NCI-H2196 treated with DMSO at 0.1 percent for 48 hours (cell line): ENCODE measurements at regions not wholly inside any gene's neighbourhood (a gene's known extent, or its start where the extent isn't known, plus 50 kb on each side); places are given as distances from the start of the nearest gene placed in this dataset.

Source experiments
- DNase-seq: peaks from one replicate; lab custom pipeline; 2025; ENCODE audit not compliant: unreplicated experiment; lab: John Stamatoyannopoulos, UW

GRCh38 chr3:153714588-153715290 lies 406.5 kb upstream of the ARHGEF26 start:
- no peak for DNase-seq

DNA sequence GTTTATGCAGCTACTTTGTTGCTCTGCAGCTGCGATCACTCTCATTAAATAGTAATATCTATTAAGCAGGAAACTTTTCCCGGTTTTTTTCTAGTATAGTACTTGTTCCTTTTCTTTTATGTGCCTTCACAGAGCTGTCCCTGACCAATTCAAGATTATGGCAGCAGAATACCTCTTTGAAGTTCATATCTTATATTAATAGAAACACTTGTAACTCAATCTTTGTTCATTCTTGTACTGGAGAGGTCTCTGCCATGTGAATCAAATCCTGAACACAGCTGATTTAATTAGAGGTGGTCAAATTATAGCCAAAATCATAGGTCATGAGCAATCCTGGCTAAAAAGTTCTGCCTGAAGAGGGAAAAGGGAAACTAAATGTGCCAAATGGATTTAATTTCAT lies 399.0 kb upstream of the ARHGEF26 start:
- DNase-seq: no peak

GRCh38 chr3:153731071-153731470 lies 390.1 kb upstream of the ARHGEF26 start:
- no peak for DNase-seq

GRCh38 chr3:153734777-153735551 lies 386.2 kb upstream of the ARHGEF26 start:
- no peak for DNase-seq

DNA sequence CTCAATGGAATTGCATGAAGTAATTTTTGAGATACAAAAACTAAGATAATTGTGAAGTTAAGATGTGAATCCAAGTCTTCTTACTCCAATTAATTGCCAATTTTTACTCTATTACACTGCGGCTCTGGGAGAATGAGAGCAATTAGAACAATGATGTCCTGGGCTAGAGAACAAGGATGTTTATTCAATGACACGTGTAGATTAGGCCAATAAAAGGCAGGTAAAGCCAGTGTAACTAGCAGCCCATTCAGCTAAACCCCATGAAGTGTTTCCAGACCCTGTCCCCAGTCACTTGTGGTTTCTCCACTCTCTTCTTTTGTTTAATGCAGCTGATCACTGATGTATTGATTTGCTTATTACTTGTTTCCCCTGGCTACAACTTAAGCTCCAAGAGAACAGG lies 381.1 kb upstream of the ARHGEF26 start:
- no peak for DNase-seq

DNA sequence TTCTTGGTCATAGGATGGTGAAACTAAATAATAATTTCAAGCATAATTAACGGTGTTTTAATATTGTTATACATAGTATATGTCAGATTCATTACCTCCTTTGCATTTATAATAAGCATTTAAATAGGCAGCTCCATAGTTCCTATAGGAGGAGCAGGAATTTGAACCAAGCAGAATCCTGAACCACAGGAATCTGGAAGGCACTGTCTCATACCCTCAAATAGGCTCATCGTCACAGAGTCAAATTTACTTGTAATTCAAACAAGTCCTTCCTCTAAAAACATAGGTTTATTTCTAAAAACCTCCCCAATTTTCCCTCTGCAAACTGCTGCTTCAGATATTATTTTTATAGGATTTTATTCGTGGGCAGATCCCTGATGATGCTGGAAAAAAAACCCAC lies 376.3 kb upstream of the ARHGEF26 start:
- DNase-seq: no peak

- no peak for DNase-seq
Measured at GRCh38 chr3:153746211-153746610, 375.0 kb upstream of the ARHGEF26 start.

GRCh38 chr3:153749070-153749610 lies 372.1 kb upstream of the ARHGEF26 start:
- DNase-seq: no peak

GRCh38 chr3:153752405-153753027 lies 368.7 kb upstream of the ARHGEF26 start:
- no peak for DNase-seq

- no peak for DNase-seq
Measured at GRCh38 chr3:153753035-153753434, 368.2 kb upstream of the ARHGEF26 start.

DNA sequence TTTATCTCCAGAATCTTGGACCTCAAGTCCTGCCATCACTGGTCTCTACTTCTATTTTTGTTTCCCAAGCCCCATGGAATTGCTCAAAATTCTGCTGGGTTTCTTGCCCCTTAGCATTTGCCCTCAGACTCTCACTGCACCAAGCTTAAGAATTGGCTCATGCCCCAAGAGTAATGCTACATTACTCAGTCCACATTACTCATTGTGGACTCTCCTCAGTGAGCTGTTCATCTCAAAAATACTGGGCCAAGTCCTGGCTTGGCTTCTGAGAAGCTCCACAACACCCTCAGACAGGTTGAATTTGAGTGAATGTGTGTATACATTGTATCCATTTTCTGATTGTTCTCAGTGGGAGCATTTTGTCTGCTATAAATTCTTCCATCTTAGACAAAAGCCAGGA lies 364.4 kb upstream of the ARHGEF26 start:
- DNase-seq: no peak

- no peak for DNase-seq
Measured at GRCh38 chr3:153757839-153758238, 363.4 kb upstream of the ARHGEF26 start.

DNA sequence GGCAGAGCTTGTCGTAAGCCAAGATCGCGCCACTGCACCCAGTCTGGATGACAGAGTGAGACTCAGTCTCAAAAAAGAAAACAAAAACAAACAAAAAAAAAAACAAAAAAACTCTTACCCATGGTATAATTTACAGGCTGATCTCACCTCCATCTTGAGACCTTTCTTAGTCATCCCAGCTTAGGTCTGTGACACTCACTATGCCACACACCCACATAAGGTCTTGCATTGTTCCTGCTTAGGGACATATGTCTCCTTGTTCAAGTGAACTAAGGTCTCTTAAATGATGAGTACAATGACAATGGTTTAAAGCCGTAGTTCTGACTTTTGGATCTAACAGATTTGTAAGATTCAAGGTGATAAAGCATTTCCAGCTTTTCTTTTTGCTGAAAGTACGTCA lies 360.2 kb upstream of the ARHGEF26 start:
- DNase-seq: no peak

DNA sequence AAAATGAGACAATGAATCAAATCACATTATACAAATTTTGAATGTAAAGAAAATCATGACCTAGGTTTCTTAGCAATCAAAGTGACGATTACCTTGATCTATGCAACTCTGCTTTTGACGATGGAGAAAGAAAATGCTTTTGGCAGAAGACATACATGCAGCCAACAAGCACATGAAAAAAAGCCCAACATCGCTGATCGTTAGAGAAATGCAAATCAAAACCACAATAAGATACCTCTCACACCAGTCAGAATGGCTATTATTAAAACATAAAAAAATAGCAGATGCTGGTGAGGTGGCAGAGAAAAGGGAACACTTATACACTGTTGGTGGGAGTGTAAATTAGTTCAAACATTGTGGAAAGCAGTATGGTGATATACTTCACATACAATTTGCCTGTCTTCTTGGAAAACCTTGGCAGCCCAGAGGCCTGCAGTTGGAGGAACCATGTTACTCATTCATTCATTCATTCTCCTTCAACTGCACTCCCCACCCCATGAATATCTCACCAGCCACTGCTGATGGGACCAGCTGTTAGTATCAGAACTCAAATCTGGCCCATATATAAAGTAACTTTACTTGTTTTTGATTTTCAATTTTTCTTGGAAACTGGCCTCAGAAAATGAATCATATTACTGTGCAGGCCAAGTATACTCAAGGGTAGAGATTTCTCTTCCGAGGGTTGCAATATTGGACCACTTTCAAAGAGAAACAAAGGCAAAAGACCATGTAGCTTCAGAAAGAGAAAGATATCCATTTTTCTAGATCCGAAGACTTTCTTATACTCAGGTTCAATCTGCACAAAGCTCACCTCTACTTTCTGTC lies 358.6 kb upstream of the ARHGEF26 start:
- no peak for DNase-seq

GRCh38 chr3:153767601-153768560 lies 353.3 kb upstream of the ARHGEF26 start:
- DNase-seq: no peak

- peak; percentile 29 for DNase-seq
Measured at GRCh38 chr3:153768561-153769469, 352.4 kb upstream of the ARHGEF26 start.

DNA sequence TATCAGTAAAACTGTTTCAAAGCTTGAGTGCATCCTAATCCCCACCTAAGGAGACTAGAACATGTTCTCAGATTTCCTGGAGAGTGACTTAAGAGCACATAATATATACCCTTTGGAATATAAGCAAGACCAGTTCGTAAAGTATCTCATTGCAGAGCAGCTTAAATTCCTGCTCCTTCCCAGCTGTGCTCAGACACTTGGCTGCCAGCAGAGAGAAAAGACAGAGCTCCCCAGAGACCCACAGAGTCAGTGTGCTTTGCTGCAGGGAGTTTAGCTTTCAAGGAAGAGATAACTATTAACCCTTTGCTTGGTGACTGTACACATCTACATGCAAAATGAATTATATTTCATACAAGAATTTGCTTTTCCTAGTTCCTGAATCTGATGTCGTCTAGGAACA lies 338.1 kb upstream of the ARHGEF26 start:
- no peak for DNase-seq

- no peak for DNase-seq
Measured at GRCh38 chr3:153783741-153784480, 337.3 kb upstream of the ARHGEF26 start.
